ENCODE measurements at regions not wholly inside any gene's neighbourhood (a gene's known extent, or its start where the extent isn't known, plus 50 kb on each side); places are given as distances from the start of the nearest gene placed in this dataset.
"Not testable (repeated sequence)": the region's sequence is repeated elsewhere in the genome, so short reads cannot be mapped to it uniquely, and the experiment has no call there.

GRCh38 chr13:34734932-34735331, 207.1 kb upstream of the NBEA start:
- no peak for DNase-seq

DNA sequence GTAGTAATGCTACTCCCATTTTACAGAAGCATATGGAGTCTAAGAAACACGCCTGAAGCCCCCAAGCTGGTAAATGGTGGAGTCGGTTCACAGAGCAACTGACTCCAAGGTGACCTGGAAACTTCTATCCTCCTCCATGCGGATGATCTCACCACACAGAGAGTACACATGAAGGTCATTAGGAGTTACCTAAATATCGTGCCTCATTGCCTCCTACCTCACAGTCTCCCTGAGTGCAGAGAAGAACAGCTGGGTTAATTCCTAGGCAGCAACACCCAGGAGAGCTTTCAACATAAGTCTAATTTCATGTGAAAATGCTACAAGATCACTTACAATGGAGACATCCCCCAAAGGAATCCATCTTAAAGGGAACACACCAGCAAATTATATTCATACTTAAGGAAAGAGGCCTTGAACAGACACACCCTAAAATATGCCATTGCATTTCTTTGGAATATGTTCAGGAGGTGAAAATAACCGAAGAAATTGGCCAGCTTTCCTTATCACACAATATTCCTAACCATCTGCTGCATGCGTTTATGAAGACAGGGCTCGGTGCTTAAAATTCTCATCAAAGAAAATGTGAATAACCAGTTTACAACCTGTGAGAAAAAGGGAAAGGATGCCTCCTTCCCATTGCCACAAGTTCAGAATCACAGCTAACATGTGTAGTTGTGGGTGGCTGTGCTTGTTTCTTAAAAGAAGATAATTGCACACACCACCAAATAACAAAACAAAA, 203.6 kb upstream of the NBEA start:
- no peak for DNase-seq

DNA sequence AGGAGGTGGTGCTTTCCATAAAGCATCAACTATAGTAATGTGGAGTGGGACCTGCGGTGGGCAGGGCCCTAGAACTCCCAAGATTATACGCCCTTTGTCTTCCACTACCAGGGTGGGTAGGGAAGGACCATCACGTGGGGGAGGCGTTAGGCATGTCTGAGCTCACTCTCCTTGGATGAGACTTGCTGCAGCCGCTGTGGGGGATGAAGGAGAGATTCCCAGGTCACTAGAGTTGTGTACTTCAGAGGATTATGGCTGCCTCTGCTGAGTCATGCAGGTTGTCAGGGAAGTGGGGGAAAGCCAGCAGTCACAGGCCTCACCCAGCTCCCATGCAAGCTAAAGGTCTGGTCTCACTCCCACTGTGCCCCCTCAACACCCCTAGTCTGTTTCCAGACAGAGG, 195.0 kb upstream of the NBEA start:
- not testable (repeated sequence) for DNase-seq

DNA sequence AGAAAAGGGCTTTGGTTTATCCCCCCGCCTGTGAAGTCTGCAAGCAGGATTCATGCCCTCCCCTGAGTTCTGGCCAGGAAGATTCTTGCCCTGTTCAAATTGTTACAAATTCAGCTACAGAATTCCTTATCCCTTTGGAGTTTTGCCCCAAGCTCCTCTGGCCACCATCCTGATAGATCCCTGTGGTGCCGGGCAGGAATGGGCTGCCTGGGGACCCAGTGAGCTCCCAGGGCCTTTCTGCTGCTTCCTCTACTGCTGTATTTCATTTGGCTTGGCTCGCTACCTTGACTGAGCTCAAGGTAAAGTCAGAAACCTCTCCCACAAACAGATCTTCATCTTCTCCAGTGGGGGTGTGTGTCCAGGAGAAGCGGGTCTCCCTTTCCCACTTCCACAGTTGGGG, 194.6 kb upstream of the NBEA start:
- no peak for DNase-seq

DNA sequence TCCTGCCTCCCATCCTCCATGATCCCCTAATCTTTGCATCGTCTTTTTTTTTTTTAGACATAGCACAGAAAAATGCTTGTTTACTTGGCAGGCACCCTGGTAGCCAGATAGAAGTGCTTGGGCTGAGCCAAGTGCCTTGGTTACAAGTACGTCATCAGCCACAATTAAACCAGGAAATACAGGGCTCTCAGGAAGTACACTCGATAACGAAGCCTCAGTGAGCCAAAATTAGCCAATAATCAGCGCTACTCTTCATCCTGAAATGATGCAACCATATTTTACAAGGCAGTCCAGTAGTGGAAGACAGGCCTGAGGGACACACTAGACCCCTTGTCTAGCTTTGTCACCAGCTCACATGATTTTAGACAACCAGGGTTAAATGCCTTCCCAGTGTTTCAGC, 194.0 kb upstream of the NBEA start:
- no peak for DNase-seq

- DNase-seq = no peak
Measured at GRCh38 chr13:34748596-34748995, 193.5 kb upstream of the NBEA start.

GRCh38 chr13:34749046-34749445, 193.0 kb upstream of the NBEA start:
- no peak for DNase-seq

DNA sequence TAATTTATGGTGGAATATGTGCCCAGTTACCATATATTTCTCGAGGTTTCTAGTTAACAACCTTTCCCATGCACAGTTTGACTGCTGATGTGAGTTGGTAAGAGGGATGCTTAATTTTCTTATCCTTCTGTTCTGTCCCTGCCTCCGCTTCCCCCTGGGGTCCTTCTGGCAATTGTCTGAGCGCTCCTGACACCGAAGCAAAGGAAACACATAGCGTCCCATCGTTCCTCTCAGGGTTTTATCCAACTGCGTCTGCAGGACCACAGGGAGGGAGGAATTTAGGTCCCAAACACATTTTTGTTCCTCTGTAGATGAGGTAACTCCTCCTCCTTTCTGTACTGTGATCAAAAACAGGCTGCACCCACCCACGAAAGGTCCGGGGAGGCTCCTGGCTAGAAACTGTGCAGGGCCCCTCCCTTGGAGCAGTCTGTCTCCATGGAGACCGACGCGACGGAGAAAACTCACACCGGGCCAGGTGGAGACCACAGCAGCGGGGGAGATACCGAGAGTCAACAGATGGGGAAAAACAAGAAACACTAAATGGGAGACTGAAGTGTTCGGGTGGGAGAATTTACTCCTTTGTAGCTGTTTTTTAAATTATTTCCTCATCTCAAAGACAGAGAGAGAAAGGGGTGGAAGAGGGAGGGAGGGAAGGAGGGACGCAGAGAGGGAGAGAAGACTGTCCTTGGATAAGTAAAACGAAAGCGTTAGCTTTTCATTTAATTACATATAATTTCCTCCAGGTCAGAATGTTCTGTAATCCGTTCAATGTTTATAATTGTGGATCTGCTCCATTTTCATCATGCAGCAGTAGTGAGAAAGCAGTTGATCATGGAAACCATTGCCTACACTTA, 191.8 kb upstream of the NBEA start:
- DNase-seq = no peak

DNA sequence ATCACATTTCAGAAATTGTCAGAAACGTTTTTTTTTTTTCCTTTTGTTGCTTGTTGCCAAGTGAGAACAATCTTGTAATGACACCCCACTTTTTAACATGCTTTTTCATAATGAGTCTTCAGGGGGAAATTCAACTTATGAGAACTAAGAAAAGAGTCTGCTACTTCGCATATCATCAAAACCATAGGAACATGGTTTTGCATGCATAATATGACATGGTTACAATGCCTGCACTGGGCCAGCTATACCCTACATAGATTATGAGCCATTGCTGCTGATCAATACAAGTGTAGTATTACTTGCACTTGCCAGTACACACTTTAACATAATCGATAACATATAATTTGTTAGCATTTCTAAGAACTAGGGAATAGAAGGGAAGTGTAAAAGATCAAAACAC, 191.0 kb upstream of the NBEA start:
- no peak for DNase-seq

DNA sequence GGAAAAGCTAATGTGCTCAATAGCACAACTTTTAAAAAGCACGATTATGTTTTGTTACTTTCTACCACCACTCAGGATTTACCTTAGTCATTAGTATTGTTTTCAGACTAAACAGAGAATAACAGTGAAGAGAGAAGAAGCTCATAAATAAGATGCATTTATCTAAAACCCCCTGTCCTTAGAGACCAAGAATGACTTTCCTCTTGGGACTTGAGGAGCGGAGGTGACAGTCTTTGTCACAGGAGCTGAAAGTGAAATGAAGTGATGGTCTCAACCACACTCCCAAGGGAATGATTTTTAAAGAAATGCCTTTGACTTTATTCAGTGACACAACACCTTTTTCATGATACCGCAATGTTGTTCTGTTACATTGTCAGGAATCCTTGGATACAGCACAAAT, 190.6 kb upstream of the NBEA start:
- no peak for DNase-seq

DNA sequence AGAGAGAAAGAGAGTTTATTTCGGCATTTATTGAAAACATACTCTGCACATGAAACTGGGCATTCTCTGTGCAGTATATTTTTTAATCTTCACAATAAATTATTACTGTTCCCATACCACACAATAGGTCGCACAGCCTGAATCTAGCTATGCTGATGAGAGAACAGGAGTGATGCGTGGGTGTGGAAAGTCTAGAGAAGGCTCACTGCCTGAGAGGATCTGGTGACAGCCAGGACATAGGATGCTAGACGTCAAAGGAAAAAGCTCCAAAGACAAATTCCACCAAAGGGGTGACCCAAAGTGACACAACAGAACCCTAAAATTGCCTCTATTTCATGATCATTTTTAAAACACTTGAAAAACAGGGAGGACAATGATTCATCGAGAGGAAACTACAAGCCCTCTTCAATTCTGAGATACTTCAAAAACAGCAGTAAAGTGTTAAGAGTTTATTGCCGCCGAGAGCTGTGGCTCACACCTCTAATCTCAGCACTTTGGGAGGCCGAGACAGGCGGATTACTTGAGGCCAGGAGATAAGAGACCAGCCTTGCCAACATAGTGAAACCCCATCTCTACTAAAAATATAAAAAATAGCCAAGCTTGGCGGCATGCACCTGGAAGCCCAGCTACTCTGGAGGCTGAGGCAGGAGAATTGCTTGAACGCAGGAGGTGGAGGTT, 189.6 kb upstream of the NBEA start:
- DNase-seq = no peak

- no peak for DNase-seq
Measured at GRCh38 chr13:34756136-34756535, 185.9 kb upstream of the NBEA start.

DNA sequence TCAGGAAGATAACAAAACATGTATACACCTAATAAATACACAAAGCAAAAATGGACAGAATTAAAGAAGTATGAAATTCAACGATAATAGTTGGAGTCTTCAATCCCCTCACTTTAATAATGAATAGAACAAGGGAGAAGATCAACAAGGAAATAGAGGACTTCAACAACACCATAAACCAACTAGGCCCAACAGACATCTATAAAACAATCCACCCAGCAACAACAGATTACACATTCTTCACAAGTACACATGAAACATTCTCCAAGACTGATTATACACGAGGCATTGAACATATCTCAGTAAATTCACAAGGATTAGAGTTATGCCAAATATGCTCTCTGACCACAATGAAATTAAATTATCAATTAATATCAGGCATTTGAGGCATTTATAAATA, 185.5 kb upstream of the NBEA start:
- DNase-seq = no peak

DNA sequence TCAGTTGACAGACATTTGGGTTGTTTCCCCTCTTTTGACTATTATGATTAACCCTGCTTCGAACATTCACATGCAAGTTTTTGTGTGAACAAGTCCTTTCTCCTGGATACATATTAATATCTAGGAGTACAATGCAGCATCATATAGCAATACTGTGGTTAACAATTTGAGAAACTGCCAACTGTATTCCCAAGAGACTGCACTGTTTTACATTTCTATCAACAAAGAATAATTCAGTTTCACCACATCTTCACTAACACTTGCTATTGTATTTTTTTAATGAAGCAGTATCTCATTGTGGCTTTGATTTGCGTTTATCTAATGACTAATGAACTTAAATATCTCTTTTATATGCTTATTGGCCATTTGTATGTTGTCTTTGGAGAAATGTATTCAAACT, 184.6 kb upstream of the NBEA start:
- DNase-seq = no peak

DNA sequence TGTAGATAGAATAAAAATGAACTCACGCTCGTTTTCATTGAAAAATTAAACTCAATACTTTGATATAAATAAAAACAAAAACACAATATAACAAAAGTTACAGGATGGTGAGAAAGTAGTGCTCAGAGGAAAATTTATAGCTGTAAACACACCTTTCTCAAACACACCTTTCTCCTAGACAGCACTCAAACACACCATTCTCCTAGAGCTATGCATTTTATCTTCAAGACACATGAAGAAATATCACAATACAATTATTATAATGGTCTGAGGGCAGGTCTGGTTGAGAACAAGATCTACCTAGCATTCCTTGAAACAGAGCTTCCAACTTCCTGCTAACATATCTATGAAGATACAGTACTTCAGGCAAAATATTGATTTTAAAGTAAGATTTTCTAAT, 183.4 kb upstream of the NBEA start:
- no peak for DNase-seq

GRCh38 chr13:34762312-34762711, 179.8 kb upstream of the NBEA start:
- DNase-seq = no peak

- DNase-seq = no peak
Measured at GRCh38 chr13:34764246-34764645, 177.8 kb upstream of the NBEA start.

DNA sequence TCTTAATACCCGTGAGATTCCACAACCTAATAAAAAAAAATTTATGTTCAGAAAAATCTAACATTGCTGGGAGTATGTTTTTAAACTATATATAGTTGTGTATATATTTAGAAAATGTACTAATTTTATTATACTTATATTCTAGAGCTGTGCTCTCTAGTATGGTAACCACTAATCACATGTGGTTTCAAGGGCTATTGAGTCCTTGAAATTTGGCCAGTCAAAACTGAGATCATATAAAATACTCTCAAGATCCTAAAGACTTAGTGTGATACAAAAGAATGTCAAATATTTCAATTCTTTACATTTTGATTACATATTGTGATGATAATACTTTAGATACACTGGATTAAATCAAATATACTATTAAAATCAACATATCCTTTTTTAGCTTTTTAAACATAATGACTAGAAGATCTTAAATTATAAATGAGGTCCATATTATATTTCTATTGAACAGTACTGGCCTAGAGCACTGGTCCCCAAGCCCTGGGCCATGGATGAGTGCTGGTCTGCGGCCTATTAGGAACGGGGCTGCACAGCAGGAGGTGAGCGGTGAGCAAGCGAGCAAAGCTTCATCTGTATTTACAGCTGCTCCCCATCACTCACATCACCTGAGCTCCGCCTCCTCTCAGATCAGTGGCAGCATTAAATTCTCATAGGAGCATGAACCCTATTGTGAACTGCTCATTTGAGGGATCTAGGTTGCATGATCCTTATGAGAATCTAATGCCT, 176.5 kb upstream of the NBEA start:
- DNase-seq = no peak

DNA sequence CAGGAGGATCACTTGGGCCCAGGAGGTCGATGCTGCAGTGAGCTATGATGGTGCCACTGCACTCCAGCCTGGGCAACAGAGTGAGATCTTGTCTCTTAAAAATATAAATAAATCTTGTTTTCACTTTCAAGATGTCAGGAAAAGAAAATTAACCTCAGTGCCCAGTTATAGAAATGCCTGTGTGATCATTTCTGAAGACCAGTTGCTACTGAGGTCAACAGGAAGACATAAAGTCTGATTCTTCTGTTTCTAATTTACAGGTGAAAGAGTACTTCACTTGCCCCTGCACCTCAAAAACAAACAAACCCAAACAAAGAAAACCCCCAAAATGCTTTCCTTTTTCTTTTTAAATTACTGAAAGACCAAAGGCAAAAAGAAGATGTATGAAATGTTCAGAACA, 174.3 kb upstream of the NBEA start:
- no peak for DNase-seq

GRCh38 chr13:34772206-34772605, 169.9 kb upstream of the NBEA start:
- DNase-seq = no peak

- no peak for DNase-seq
Measured at GRCh38 chr13:34772881-34773280, 169.2 kb upstream of the NBEA start.

DNA sequence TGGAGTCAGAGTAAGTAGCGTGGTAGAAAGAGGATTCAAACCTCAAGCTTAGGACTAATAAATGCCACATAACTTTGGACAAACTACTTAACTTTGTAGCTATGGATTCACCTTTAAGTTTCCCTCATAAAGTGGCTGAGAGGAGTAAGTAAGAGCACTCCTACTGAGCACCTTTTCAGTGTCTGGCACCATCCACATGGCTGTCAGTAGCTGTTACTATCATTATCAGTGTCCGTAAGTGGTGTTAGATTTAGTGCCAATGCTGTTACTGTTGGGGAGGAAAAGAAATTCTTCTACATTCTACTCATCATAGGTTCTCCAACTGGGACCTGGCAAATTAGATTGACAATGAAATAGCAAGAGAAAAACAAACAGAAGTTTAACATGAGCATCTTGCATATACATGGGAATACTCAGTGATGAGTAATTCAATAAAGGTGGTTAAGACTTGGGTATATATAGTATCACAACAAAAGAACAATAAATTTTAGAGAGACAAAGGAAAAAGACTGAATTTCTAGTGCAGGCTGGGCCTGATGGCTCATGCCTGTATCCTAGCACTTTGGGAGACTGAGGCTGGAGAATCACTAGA, 165.6 kb upstream of the NBEA start:
- no peak for DNase-seq
